Activated naive CD8-positive, alpha-beta T cell treated with anti-CD3 and anti-CD28 coated beads, Interleukin-2, amount 10 ng/mL, durations not matched to agents 7 days and 5 days (primary cell): ENCODE measurements at regions not wholly inside any gene's neighbourhood (a gene's known extent, or its start where the extent isn't known, plus 50 kb on each side); places are given as distances from the start of the nearest gene placed in this dataset.
"Not testable (repeated sequence)": the region's sequence is repeated elsewhere in the genome, so short reads cannot be mapped to it uniquely, and the experiment has no call there.

ENCODE experiments used
- ATAC-seq: fragments of 150-1000 bp; cut with Tn5 transposase; one replicate; pipeline ENCODE4 v1.10.0; 2021; ENCODE audit warnings: low read depth, moderate library complexity
- POLR2A ChIA-PET: fragments of 350-600 bp; sonication (Branson Sonifier 250); formaldehyde crosslinking; loops from one replicate; lab custom pipeline; 2021; ENCODE audit warnings: antibody characterized with exemption; lab: Charles Lee
- DNase-seq: peaks from one replicate; pipeline ENCODE4 v3.0.0; 2021
- H3K27ac Mint-ChIP-seq: one replicate; pipeline ENCODE4 v1.8.0; 2022; ENCODE audit warnings: mild to moderate bottlenecking, mixed read lengths
- H3K27me3 Mint-ChIP-seq: one replicate; pipeline ENCODE4 v1.8.0; 2022; ENCODE audit warnings: mild to moderate bottlenecking, moderate library complexity, mixed read lengths
- H3K36me3 Mint-ChIP-seq: one replicate; pipeline ENCODE4 v1.8.0; 2021; ENCODE audit warnings: mild to moderate bottlenecking, mixed read lengths
- H3K4me1 Mint-ChIP-seq: one replicate; pipeline ENCODE4 v1.8.0; 2021; ENCODE audit warnings: mixed read lengths
- H3K4me3 Mint-ChIP-seq: one replicate; pipeline ENCODE4 v1.8.0; 2022; ENCODE audit warnings: mild to moderate bottlenecking, moderate library complexity, mixed read lengths
- H3K9me3 Mint-ChIP-seq: one replicate; pipeline ENCODE4 v1.8.0; 2021; ENCODE audit warnings: mixed read lengths

GRCh38 chr7:152527610-152528032 is 91.8 kb upstream of the KMT2C start:
- peaks cover 4% of the 10 kb centered on the region for H3K9me3 Mint-ChIP-seq
- POLR2A ChIA-PET: no interaction called here
- H3K27ac Mint-ChIP-seq: no peak overlapping the region
- H3K4me1 Mint-ChIP-seq: no peaks in the 10 kb centered on the region
- DNase-seq (no peak), ATAC-seq (no peak)
- no peak overlapping the region for H3K4me3 Mint-ChIP-seq
- no peaks in the 10 kb centered on the region for H3K36me3 Mint-ChIP-seq
- H3K27me3 Mint-ChIP-seq: no peaks in the 10 kb centered on the region

GRCh38 chr7:152523916-152524315 is 88.1 kb upstream of the KMT2C start:
- ATAC-seq: no peak
- POLR2A ChIA-PET: no interaction called here
- no peaks in the 10 kb centered on the region for H3K4me1 Mint-ChIP-seq
- peaks cover 4% of the 10 kb centered on the region for H3K27me3 Mint-ChIP-seq
- H3K9me3 Mint-ChIP-seq: peaks cover 3% of the 10 kb centered on the region
- H3K4me3 Mint-ChIP-seq: no peak overlapping the region
- no peak for DNase-seq
- H3K36me3 Mint-ChIP-seq: no peaks in the 10 kb centered on the region
- H3K27ac Mint-ChIP-seq: no peak overlapping the region

GRCh38 chr7:152522571-152523067 is 86.8 kb upstream of the KMT2C start:
- H3K36me3 Mint-ChIP-seq: no peaks in the 10 kb centered on the region
- H3K4me1 Mint-ChIP-seq: no peaks in the 10 kb centered on the region
- no peak overlapping the region for H3K27ac Mint-ChIP-seq
- H3K9me3 Mint-ChIP-seq: peaks cover 3% of the 10 kb centered on the region
- no peak for DNase-seq
- ATAC-seq: no peak
- POLR2A ChIA-PET: no interaction called here
- H3K4me3 Mint-ChIP-seq: no peak overlapping the region
- peaks cover 4% of the 10 kb centered on the region for H3K27me3 Mint-ChIP-seq

- H3K27ac Mint-ChIP-seq: no peak overlapping the region
- H3K27me3 Mint-ChIP-seq: peaks cover 4% of the 10 kb centered on the region
- no peaks in the 10 kb centered on the region for H3K36me3 Mint-ChIP-seq
- H3K4me1 Mint-ChIP-seq: no peaks in the 10 kb centered on the region
- DNase-seq: no peak
- peaks cover 3% of the 10 kb centered on the region for H3K9me3 Mint-ChIP-seq
- POLR2A ChIA-PET: no interaction called here
- no peak for ATAC-seq
- no peak overlapping the region for H3K4me3 Mint-ChIP-seq
Measured at GRCh38 chr7:152521420-152522337, 85.9 kb upstream of the KMT2C start.

- Mint-ChIP-seq H3K9me3 (peaks cover 3% of the 10 kb centered on the region), H3K4me3 (no peak overlapping the region), H3K4me1 (no peaks in the 10 kb centered on the region), H3K27me3 (peaks cover 4% of the 10 kb centered on the region), H3K36me3 (no peaks in the 10 kb centered on the region), H3K27ac (no peak overlapping the region)
- POLR2A ChIA-PET: no interaction called here
- ATAC-seq (no peak), DNase-seq (no peak)
Measured at GRCh38 chr7:152520861-152521302, 85.1 kb upstream of the KMT2C start.

DNA sequence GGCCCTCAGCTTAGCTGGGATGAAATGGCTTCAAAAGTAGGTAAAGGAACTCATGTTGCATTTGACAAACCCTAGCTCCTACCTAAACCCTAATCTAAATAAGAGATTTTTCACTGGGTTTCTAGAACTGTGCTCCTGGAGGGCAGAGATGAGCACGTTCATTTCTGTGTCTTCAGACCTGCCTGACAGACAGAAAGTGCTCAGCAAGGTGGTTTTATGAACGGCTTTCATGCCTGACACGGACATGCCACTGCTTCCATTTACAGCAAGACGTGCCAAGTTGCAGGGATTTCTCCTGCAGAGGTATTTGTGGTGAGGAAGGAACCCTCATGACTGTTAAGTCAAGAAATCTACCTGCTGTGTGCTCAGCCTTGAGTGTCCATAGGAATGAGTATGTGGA is 83.5 kb upstream of the KMT2C start:
- DNase-seq: no peak
- POLR2A ChIA-PET: no interaction called here
- H3K9me3 Mint-ChIP-seq: peaks cover 3% of the 10 kb centered on the region
- ATAC-seq: no peak
- H3K4me1 Mint-ChIP-seq: no peaks in the 10 kb centered on the region
- no peak overlapping the region for H3K27ac Mint-ChIP-seq
- H3K36me3 Mint-ChIP-seq: no peaks in the 10 kb centered on the region
- peaks cover 4% of the 10 kb centered on the region for H3K27me3 Mint-ChIP-seq
- H3K4me3 Mint-ChIP-seq: no peak overlapping the region

DNA sequence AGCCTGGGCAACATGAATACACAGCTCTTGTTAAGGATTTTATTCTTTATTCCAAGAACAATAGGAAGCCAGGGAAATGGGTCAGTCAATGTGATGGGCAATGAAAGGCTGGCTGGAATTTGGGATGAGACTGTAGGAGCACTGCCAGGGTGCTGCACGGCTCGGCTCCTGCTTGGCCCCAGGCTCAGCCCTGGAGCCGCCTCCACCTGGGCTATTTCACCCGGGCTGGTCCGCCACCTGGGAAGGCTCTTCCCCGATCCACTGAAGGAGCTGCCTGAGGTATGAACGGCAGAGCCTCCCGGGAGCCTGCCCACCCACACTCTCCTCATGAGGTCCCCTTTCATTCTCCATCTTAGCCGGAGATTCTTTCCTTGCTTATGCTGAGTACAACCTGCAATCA is 80.4 kb upstream of the KMT2C start:
- Mint-ChIP-seq H3K36me3 (no peaks in the 10 kb centered on the region), H3K4me1 (peaks cover 4% of the 10 kb centered on the region), H3K9me3 (peaks cover 3% of the 10 kb centered on the region), H3K27ac (no peak overlapping the region), H3K4me3 (no peak overlapping the region), H3K27me3 (no peaks in the 10 kb centered on the region)
- ATAC-seq (no peak), DNase-seq (no peak)
- POLR2A ChIA-PET: no interaction called here

DNA sequence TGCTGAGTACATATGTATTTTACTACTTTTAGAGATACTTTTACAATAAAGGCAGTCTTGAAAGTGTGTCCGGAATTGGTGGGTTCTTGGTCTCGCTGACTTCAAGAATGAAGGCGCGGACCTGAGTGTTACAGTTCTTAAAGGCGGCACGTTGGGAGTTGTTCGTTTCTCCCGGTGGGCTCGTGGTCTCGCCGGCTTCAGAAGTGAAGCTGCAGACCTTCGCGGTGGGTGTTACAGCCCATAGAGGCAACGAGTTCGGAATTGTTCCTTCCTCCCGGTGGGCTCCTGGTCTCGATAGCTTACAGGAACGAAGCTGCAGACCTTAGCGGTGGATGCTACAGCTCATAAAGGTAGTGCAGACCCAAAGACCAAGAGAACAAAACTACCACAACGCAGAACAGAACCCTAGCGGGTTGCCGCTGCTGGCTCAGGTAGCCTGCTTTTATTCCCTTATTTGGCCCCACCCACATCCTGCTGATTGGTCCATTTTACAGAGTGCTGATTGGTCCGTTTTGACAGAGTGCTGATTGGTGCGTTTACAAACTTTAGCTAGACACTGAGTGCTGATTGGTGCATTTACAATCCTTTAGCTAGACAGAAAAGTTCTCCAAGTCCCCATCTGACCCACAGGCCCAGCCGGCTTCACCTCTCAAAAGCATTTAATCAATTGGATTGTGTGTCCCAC is 79.6 kb upstream of the KMT2C start:
- H3K27me3 Mint-ChIP-seq, POLR2A ChIA-PET, H3K4me3 Mint-ChIP-seq, H3K4me1 Mint-ChIP-seq, H3K27ac Mint-ChIP-seq, H3K36me3 Mint-ChIP-seq, DNase-seq, ATAC-seq, H3K9me3 Mint-ChIP-seq: not testable (repeated sequence)

GRCh38 chr7:152514771-152515105 is 78.9 kb upstream of the KMT2C start:
- H3K27me3 Mint-ChIP-seq: no peaks in the 10 kb centered on the region
- H3K4me3 Mint-ChIP-seq: no peak overlapping the region
- DNase-seq (no peak), ATAC-seq (no peak)
- peaks cover 4% of the 10 kb centered on the region for H3K4me1 Mint-ChIP-seq
- no peaks in the 10 kb centered on the region for H3K36me3 Mint-ChIP-seq
- POLR2A ChIA-PET: no interaction called here
- no peak overlapping the region for H3K27ac Mint-ChIP-seq
- H3K9me3 Mint-ChIP-seq: no peaks in the 10 kb centered on the region

- H3K36me3 Mint-ChIP-seq: no peaks in the 10 kb centered on the region
- no peak overlapping the region for H3K27ac Mint-ChIP-seq
- H3K4me1 Mint-ChIP-seq: peaks cover 4% of the 10 kb centered on the region
- H3K27me3 Mint-ChIP-seq: no peaks in the 10 kb centered on the region
- ATAC-seq (no peak), DNase-seq (no peak)
- POLR2A ChIA-PET: no interaction called here
- H3K4me3 Mint-ChIP-seq: no peak overlapping the region
- H3K9me3 Mint-ChIP-seq: no peaks in the 10 kb centered on the region
Measured at GRCh38 chr7:152513861-152514770, 78.3 kb upstream of the KMT2C start.

- no peak for DNase-seq
- Mint-ChIP-seq H3K36me3 (no peaks in the 10 kb centered on the region), H3K4me1 (peaks cover 4% of the 10 kb centered on the region), H3K4me3 (peak overlapping the region; percentile 46), H3K9me3 (no peaks in the 10 kb centered on the region), H3K27me3 (no peaks in the 10 kb centered on the region), H3K27ac (no peak overlapping the region)
- peak; percentile 54 for ATAC-seq
- POLR2A ChIA-PET: interaction anchor here (0.7 kb wide), 1 partner anchor 231 kb away, joined by 3 read pairs; no protein-coding TSS in a partner anchor
Measured at GRCh38 chr7:152512706-152513105, 76.9 kb upstream of the KMT2C start.

DNA sequence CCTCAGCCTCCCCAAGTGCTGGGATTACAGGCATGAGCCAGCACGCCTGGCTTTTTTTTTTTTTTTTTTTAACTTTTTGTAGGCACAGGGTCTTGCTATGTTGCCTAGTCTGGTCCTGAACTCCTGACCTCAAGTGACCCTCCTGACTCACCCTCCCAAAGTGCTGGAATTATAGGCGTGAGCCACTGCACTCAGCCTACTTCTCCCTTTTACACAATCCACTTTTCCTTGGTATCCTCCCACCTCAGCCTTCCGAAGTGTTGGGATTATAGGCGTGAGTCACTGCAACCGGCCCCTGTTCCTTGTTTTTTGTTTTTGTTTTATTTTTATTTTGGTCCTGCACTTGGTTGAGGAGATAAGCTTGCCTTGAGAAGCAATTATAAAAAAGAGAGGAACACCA is 75.9 kb upstream of the KMT2C start:
- Mint-ChIP-seq H3K4me1 (peaks cover 4% of the 10 kb centered on the region), H3K9me3 (no peaks in the 10 kb centered on the region), H3K27me3 (no peaks in the 10 kb centered on the region), H3K4me3 (no peak overlapping the region), H3K36me3 (no peaks in the 10 kb centered on the region), H3K27ac (no peak overlapping the region)
- POLR2A ChIA-PET: no interaction called here
- ATAC-seq (no peak), DNase-seq (no peak)

GRCh38 chr7:152508701-152509100 is 72.9 kb upstream of the KMT2C start:
- Mint-ChIP-seq H3K4me3 (no peak overlapping the region), H3K27me3 (no peaks in the 10 kb centered on the region), H3K27ac (no peak overlapping the region), H3K4me1 (peaks cover 4% of the 10 kb centered on the region), H3K36me3 (no peaks in the 10 kb centered on the region), H3K9me3 (no peaks in the 10 kb centered on the region)
- ATAC-seq (no peak), DNase-seq (no peak)
- POLR2A ChIA-PET: no interaction called here
